ENCODE measurements at regions not wholly inside any gene's neighbourhood (a gene's known extent, or its start where the extent isn't known, plus 50 kb on each side); places are given as distances from the start of the nearest gene placed in this dataset.
"Not testable (repeated sequence)": the region's sequence is repeated elsewhere in the genome, so short reads cannot be mapped to it uniquely, and the experiment has no call there.

- Histone ChIP-seq H3K9me3 (no peaks in the 10 kb centered on the region), H3K4me3 (no peak overlapping the region), H3K27me3 (peaks cover 9% of the 10 kb centered on the region), H3K36me3 (no peaks in the 10 kb centered on the region)
- DNase-seq: no peak
Measured at GRCh38 chr6:137545073-137545472, 50.9 kb upstream of the OLIG3 start.

GRCh38 chr6:137547186-137547585 lies 53.0 kb upstream of the OLIG3 start:
- DNase-seq: no peak
- Histone ChIP-seq H3K27me3 (peaks cover 9% of the 10 kb centered on the region), H3K36me3 (no peaks in the 10 kb centered on the region), H3K4me3 (no peak overlapping the region), H3K9me3 (no peaks in the 10 kb centered on the region)

GRCh38 chr6:137547601-137548000 lies 53.4 kb upstream of the OLIG3 start:
- Histone ChIP-seq H3K36me3 (no peaks in the 10 kb centered on the region), H3K27me3 (peaks cover 9% of the 10 kb centered on the region), H3K9me3 (no peaks in the 10 kb centered on the region), H3K4me3 (no peak overlapping the region)
- no peak for DNase-seq

GRCh38 chr6:137549106-137549505 lies 54.9 kb upstream of the OLIG3 start:
- no peaks in the 10 kb centered on the region for H3K36me3 ChIP-seq
- DNase-seq: no peak
- no peak overlapping the region for H3K4me3 ChIP-seq
- no peaks in the 10 kb centered on the region for H3K9me3 ChIP-seq
- H3K27me3 ChIP-seq: peaks cover 9% of the 10 kb centered on the region

- Histone ChIP-seq H3K36me3 (no peaks in the 10 kb centered on the region), H3K9me3 (no peaks in the 10 kb centered on the region), H3K27me3 (peaks cover 6% of the 10 kb centered on the region), H3K4me3 (no peak overlapping the region)
- no peak for DNase-seq
Measured at GRCh38 chr6:137550535-137550934, 56.3 kb upstream of the OLIG3 start.

- Histone ChIP-seq H3K27me3 (peaks cover 6% of the 10 kb centered on the region), H3K36me3 (no peaks in the 10 kb centered on the region), H3K9me3 (no peaks in the 10 kb centered on the region), H3K4me3 (no peak overlapping the region)
- DNase-seq: no peak
Measured at GRCh38 chr6:137552146-137552545, 58.0 kb upstream of the OLIG3 start.

GRCh38 chr6:137552809-137553208 lies 58.6 kb upstream of the OLIG3 start:
- Histone ChIP-seq H3K27me3 (peaks cover 3% of the 10 kb centered on the region; the same call in 1 of the 2 replicates), H3K36me3 (no peaks in the 10 kb centered on the region), H3K9me3 (no peaks in the 10 kb centered on the region), H3K4me3 (no peak overlapping the region)
- no peak for DNase-seq

DNA sequence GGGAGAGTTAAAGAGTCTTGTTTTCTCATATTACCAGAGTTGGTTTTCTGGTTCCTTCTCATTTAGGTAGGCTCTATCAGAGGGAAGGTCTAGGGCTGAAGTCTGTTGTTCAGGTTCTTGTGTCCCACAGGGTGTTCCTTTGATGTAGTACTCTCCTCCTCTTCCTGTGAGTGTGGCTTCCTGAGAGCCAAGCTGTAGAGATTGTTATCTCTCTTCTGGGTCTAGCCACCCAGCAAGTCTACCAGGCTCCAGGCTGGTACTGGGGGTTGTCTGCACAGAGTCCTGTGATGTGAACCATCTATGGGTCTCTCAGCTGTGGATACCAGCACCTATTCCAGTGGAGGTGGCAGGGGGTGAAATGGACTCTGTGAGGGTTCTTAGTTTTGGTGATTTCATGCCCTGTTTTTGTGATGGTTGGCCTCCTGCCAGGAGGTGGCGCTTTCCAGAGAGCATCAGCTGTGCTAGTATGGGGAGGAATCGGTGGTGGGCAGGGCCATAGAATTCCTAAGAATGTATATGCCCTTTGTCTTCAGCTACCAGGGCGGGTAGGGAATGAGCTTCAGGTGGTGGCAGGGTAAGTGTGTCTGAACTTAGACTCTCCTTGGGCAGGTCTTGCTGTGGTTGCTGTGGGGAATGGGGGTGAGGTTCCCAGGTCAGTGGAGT lies 65.5 kb upstream of the OLIG3 start:
- H3K9me3 ChIP-seq, DNase-seq, H3K36me3 ChIP-seq, H3K27me3 ChIP-seq, H3K4me3 ChIP-seq: not testable (repeated sequence)

GRCh38 chr6:137560184-137560563 lies 66.0 kb upstream of the OLIG3 start:
- Histone ChIP-seq H3K9me3 (no peaks in the 10 kb centered on the region), H3K4me3 (no peak overlapping the region), H3K36me3 (no peaks in the 10 kb centered on the region), H3K27me3 (peaks cover 2% of the 10 kb centered on the region; the same call in 1 of the 2 replicates)
- DNase-seq: no peak

DNA sequence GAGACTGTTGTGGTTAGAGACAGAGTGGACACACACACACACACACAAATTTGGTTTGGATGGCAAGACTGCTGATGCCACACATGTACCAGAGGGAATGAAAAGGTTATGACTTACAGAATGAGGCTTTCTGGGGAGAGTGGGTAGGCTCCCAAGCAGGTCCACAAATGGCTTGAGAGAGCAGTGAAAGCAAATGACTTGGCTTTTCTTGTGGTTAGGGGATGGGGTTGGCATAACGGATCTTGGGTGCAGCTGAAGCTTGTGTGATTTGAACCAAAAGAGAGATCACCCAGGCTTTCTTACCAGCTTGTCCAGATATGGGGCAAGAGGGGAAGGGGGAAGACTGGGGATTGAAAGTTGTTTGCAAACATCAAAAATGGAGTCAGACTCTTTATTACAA lies 73.9 kb upstream of the OLIG3 start:
- no peak overlapping the region for H3K4me3 ChIP-seq
- DNase-seq: no peak
- no peaks in the 10 kb centered on the region for H3K36me3 ChIP-seq
- peaks cover 6% of the 10 kb centered on the region; the same call in 1 of the 2 replicates for H3K27me3 ChIP-seq
- no peaks in the 10 kb centered on the region for H3K9me3 ChIP-seq

DNA sequence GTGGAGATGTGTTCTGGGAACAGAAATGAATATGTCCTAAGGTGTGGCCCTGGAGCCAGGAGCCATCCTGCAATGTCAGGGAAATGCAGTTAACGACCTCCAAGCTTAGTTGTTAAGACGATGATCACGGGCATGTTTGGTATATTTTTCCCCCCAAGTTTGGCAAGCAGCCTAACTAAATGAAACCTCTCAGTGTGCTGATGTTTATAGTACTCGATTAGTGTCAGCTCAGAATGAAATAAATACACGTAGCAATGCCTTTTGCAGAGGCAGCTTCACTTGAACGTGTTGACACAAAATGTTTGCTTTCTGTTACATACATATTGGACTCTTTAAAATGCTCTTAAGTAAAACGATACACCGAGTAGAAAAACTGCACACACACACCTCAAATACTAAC lies 76.2 kb upstream of the OLIG3 start:
- Histone ChIP-seq H3K36me3 (no peaks in the 10 kb centered on the region), H3K27me3 (peaks cover 19% of the 10 kb centered on the region)

DNA sequence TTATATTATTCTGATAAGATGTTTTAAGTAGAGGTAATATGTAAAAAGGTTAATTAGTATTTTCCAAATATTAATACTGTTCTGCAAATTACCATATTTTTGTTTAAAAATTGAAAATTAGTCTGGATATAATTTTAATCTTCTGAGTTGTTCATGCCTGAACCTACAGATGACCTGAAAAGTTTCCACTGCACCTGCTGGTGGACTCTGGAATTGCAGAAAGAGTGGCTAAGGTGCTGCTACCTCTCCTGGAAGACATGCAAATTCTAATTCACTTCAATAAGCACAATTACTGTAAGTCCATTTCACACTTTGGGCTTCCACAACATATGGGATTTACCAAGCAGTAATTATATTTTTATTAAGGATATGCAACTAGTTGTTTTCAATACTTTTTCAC lies 77.7 kb upstream of the OLIG3 start:
- H3K27me3 ChIP-seq: peaks cover 22% of the 10 kb centered on the region
- H3K36me3 ChIP-seq: no peaks in the 10 kb centered on the region
- DNase-seq: peak; percentile 25
- H3K9me3 ChIP-seq: no peaks in the 10 kb centered on the region
- H3K4me3 ChIP-seq: no peak overlapping the region

More for the DNA sequence above, 76.2 kb upstream of the OLIG3 start:
- no peak overlapping the region for H3K4me3 ChIP-seq
- DNase-seq: no peak
- no peaks in the 10 kb centered on the region for H3K9me3 ChIP-seq

DNA sequence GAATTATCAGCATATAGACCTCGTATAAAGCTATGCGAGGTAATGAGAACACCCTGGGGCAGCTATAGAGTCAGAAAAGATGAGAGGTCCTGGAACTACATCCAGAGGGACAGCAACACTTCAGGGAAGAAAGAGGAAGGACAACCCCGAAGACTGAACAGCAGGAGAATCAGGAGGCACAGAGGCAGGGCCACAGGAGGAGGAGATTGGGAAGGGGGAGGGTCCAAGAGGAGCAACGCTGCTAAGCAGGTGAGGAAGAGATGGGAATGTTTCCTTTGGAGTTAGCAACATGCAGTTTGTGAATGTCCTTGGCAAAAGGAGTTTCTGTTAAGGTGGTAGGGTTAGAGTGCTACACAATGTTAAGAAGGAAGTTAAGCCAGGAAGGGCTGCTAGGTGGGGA lies 79.5 kb upstream of the OLIG3 start:
- H3K9me3 ChIP-seq: no peaks in the 10 kb centered on the region
- H3K4me3 ChIP-seq: no peak overlapping the region
- H3K36me3 ChIP-seq: no peaks in the 10 kb centered on the region
- peaks cover 20% of the 10 kb centered on the region for H3K27me3 ChIP-seq
- no peak for DNase-seq

GRCh38 chr6:137579612-137580011 lies 85.4 kb upstream of the OLIG3 start:
- DNase-seq: no peak
- Histone ChIP-seq H3K4me3 (no peak overlapping the region), H3K36me3 (no peaks in the 10 kb centered on the region), H3K27me3 (peaks cover 3% of the 10 kb centered on the region; the same call in 1 of the 2 replicates), H3K9me3 (no peaks in the 10 kb centered on the region)

- Histone ChIP-seq H3K4me3 (no peak overlapping the region), H3K9me3 (no peaks in the 10 kb centered on the region), H3K36me3 (no peaks in the 10 kb centered on the region), H3K27me3 (no peaks in the 10 kb centered on the region)
- no peak for DNase-seq
Measured at GRCh38 chr6:137581019-137581707, 87.0 kb upstream of the OLIG3 start.

GRCh38 chr6:137583519-137583918 lies 89.3 kb upstream of the OLIG3 start:
- not testable (repeated sequence) for H3K4me3 ChIP-seq, H3K36me3 ChIP-seq, DNase-seq, H3K27me3 ChIP-seq, H3K9me3 ChIP-seq

DNA sequence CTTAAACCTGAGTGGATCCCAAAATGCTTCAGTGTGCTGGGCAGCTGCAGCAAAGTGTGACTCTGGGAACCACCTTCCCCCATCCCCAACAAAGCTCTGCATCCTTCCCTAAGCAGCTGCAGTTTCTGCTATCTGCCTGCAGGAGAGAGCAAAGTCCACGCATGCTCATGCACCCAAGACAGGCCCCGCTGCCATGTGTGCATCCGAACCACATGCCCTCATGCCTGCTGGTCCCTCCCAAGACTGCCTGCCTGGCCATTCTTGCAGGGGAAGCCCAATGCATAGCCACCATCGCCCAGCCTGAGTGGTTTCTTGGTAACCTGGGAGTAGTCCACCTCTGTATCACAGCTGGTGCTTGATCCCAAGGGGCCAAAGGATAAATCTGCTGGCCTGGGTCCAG lies 94.3 kb upstream of the OLIG3 start:
- H3K36me3 ChIP-seq: no peaks in the 10 kb centered on the region
- H3K27me3 ChIP-seq: no peaks in the 10 kb centered on the region
- H3K4me3 ChIP-seq: no peak overlapping the region
- no peaks in the 10 kb centered on the region for H3K9me3 ChIP-seq
- no peak for DNase-seq

Measured in MG63 (cell line).